A549 (cell line): ENCODE measurements at regions not wholly inside any gene's neighbourhood (a gene's known extent, or its start where the extent isn't known, plus 50 kb on each side); places are given as distances from the start of the nearest gene placed in this dataset.

Experiments used
- BHLHE40 ChIP-seq: IDR thresholded peaks from 2 replicates; pipeline ENCODE4 v1.6.1; 2012; ENCODE audit warnings: low read depth, low read length, inconsistent platforms
- CHD2 ChIP-seq: fragments of 150-350 bp; IDR thresholded peaks from 2 replicates; pipeline ENCODE4 v1.6.1; 2014; ENCODE audit warnings: low read length; ENCODE audit not compliant: partially characterized antibody
- EP300 ChIP-seq, 2 experiments: fragments of >200 bp; sonication (Bioruptor Twin); formaldehyde crosslinking; IDR thresholded peaks; 2 replicates in 1 of 2; 3 replicates in 1 of 2; pipeline ENCODE4 v1.6.1; 2016 to 2017
- ESRRA ChIP-seq: fragments of 150-350 bp; IDR thresholded peaks from 2 replicates; pipeline ENCODE4 v1.6.1; 2014; ENCODE audit warnings: mild to moderate bottlenecking, low read length, borderline replicate concordance
- HES2 ChIP-seq: fragments of >200 bp; sonication (Bioruptor Twin); formaldehyde crosslinking; IDR thresholded peaks from 2 replicates; pipeline ENCODE4 v1.6.1; 2016
- MYC ChIP-seq: IDR thresholded peaks from 2 replicates; pipeline ENCODE4 v1.6.1; 2012; ENCODE audit warnings: mild to moderate bottlenecking, inconsistent platforms, low read length, improper control_type of control experiment, borderline replicate concordance
- PBX3 ChIP-seq: IDR thresholded peaks from 2 replicates; pipeline ENCODE4 v1.6.1; 2012
- PHF8 ChIP-seq: fragments of 200-600 bp; sonication (generic); IDR thresholded peaks from 2 replicates; pipeline ENCODE4 v1.6.1; 2016; ENCODE audit warnings: low read depth, mild to moderate bottlenecking, antibody characterized with exemption, moderate library complexity, borderline replicate concordance
- POLR2A ChIP-seq: IDR thresholded peaks from 2 replicates; pipeline ENCODE4 v1.6.1; 2012; ENCODE audit warnings: mild to moderate bottlenecking, low read length
- REST ChIP-seq: fragments of 200-600 bp; sonication (generic); IDR thresholded peaks from 2 replicates; pipeline ENCODE4 v1.6.1; 2016; ENCODE audit warnings: antibody characterized with exemption, mild to moderate bottlenecking, moderate library complexity
- SMC3 ChIP-seq: fragments of >200 bp; sonication (Bioruptor Twin); formaldehyde crosslinking; IDR thresholded peaks from 3 replicates; pipeline ENCODE4 v1.6.1; 2018; ENCODE audit warnings: inconsistent platforms
- TF ChIP-seq, protein P1 (sequence below): IDR thresholded peaks from 2 replicates; pipeline ENCODE4 v1.6.1; 2012
- TF ChIP-seq, protein P2 (sequence below): fragments of >200 bp; sonication (Bioruptor Twin); formaldehyde crosslinking; IDR thresholded peaks from 3 replicates; pipeline ENCODE4 v1.5.1; 2016

GRCh38 chr1:95622609-95623008, 388.6 kb downstream of the RWDD3 start:
- no peak for TF ChIP-seq PBX3
- no peak for TF ChIP-seq HES2
- no peak for TF ChIP-seq BHLHE40
- no peak for TF ChIP-seq REST
- no peak for TF ChIP-seq POLR2A
- no peak for TF ChIP-seq EP300 (IDR thresholded peaks at IDR 0.05)
- no peak for TF ChIP-seq PHF8
- TF ChIP-seq, protein P1, sequence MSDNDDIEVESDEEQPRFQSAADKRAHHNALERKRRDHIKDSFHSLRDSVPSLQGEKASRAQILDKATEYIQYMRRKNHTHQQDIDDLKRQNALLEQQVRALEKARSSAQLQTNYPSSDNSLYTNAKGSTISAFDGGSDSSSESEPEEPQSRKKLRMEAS, result no peak
- TF ChIP-seq, protein P2, sequence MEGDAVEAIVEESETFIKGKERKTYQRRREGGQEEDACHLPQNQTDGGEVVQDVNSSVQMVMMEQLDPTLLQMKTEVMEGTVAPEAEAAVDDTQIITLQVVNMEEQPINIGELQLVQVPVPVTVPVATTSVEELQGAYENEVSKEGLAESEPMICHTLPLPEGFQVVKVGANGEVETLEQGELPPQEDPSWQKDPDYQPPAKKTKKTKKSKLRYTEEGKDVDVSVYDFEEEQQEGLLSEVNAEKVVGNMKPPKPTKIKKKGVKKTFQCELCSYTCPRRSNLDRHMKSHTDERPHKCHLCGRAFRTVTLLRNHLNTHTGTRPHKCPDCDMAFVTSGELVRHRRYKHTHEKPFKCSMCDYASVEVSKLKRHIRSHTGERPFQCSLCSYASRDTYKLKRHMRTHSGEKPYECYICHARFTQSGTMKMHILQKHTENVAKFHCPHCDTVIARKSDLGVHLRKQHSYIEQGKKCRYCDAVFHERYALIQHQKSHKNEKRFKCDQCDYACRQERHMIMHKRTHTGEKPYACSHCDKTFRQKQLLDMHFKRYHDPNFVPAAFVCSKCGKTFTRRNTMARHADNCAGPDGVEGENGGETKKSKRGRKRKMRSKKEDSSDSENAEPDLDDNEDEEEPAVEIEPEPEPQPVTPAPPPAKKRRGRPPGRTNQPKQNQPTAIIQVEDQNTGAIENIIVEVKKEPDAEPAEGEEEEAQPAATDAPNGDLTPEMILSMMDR, result no peak
- TF ChIP-seq MYC, result no peak
- TF ChIP-seq SMC3, result no peak
- TF ChIP-seq ESRRA, result no peak
- no peak for TF ChIP-seq CHD2
